Tibial nerve (tissue), 4 donors: ENCODE measurements at regions not wholly inside any gene's neighbourhood (a gene's known extent, or its start where the extent isn't known, plus 50 kb on each side); places are given as distances from the start of the nearest gene placed in this dataset.

Experiments used
- DNase-seq, 2 donors: peaks; one replicate each; pipeline ENCODE4 v3.0.0-alpha.2; 2019; ENCODE audit warnings: low spot score in 2 of 2
- H3K27ac ChIP-seq, 4 donors: fragments of 200-600 bp; sonication (generic) in 3 of 4; one replicate each; pipeline ENCODE4 v1.5.1; 2017 to 2019; ENCODE audit warnings: mild to moderate bottlenecking in 1 of 4
- H3K27me3 ChIP-seq, 2 donors: fragments of 200-600 bp; sonication (generic) in 1 of 2; one replicate each; pipeline versions ENCODE4 v1.5.1 to v1.6.0; 2017 to 2019
- H3K36me3 ChIP-seq, 3 donors: fragments of 200-600 bp; sonication (generic); one replicate each; pipeline ENCODE4 v1.5.1; 2018 to 2019
- H3K4me1 ChIP-seq, 4 donors: fragments of 200-600 bp; sonication (generic) in 3 of 4; one replicate each; pipeline ENCODE4 v1.5.1; 2017 to 2019
- H3K4me3 ChIP-seq, 4 donors: fragments of 200-600 bp; sonication (generic) in 3 of 4; one replicate each; pipeline ENCODE4 v1.5.1; 2017 to 2019; ENCODE audit warnings: mild to moderate bottlenecking in 1 of 4, moderate library complexity in 1 of 4
- H3K9me3 ChIP-seq, 4 donors: fragments of 200-600 bp; sonication (generic) in 3 of 4; one replicate each; pipeline ENCODE4 v1.5.1; 2017 to 2019
- CTCF ChIP-seq, 5 experiments: fragments of 200-600 bp in 3 of 5; fragments of 450-650 bp in 2 of 5; sonication (generic) in 3 of 5; IDR thresholded peaks; one replicate each; pipeline ENCODE4 v1.5.1; 2016 to 2019; ENCODE audit warnings: antibody characterized with exemption in 5 of 5, mild to moderate bottlenecking in 3 of 5, moderate library complexity in 2 of 5
- EP300 ChIP-seq, 2 donors: sonication (generic); formaldehyde crosslinking; IDR thresholded peaks; one replicate each; pipeline ENCODE4 v1.6.1; 2017; ENCODE audit warnings: antibody characterized with exemption in 2 of 2, mild to moderate bottlenecking in 1 of 2
- POLR2A ChIP-seq, 2 donors: fragments of 450-650 bp; IDR thresholded peaks; one replicate each; pipeline ENCODE4 v1.6.1; 2017; ENCODE audit warnings: antibody characterized with exemption in 2 of 2, mild to moderate bottlenecking in 2 of 2, moderate library complexity in 2 of 2
- WGBS, 2 donors: methylation state at CpG; one replicate each; pipeline ENCODE4 v1.1.5; 2018; 5-methylcytosine and 5-hydroxymethylcytosine counted together

GRCh38 chr14:71289536-71289935, 382.3 kb downstream of the PCNX1 start:
- no peak for DNase-seq
- no peaks in the 10 kb centered on the region for H3K27me3 ChIP-seq
- WGBS, 2 donors = 87 to 98% methylated on average over 4 of the region's 4 CpGs
- TF ChIP-seq EP300 (IDR thresholded peaks at IDR 0.05) (no peak), CTCF (IDR thresholded peaks at IDR 0.05) (no peak), POLR2A (IDR thresholded peaks at IDR 0.05) (no peak)
- H3K4me3 ChIP-seq = no peak overlapping the region
- H3K9me3 ChIP-seq = peaks cover 0 to 4% (median 0%) of the 10 kb centered on the region in 4 donors
- no peak overlapping the region for H3K27ac ChIP-seq
- H3K4me1 ChIP-seq = peaks cover 0 to 16% (median 3%) of the 10 kb centered on the region in 4 donors
- no peaks in the 10 kb centered on the region for H3K36me3 ChIP-seq

- H3K27ac ChIP-seq = no peak overlapping the region
Observed at GRCh38 chr14:71290301-71290700, 383.0 kb downstream of the PCNX1 start.

GRCh38 chr14:71290960-71291466, 383.8 kb downstream of the PCNX1 start:
- 50 to 52% methylated on average over 4 of the region's 4 CpGs for WGBS, 2 donors

More at GRCh38 chr14:71290301-71290700, 383.0 kb downstream of the PCNX1 start:
- no peak for DNase-seq
- WGBS, 2 donors = 44 to 52% methylated on average over 6 of the region's 6 CpGs
- Histone ChIP-seq H3K4me3 (no peak overlapping the region), H3K27me3 (no peaks in the 10 kb centered on the region), H3K4me1 (peaks cover 0 to 16% (median 3%) of the 10 kb centered on the region in 4 donors), H3K9me3 (no peaks in the 10 kb centered on the region), H3K36me3 (no peaks in the 10 kb centered on the region)
- TF ChIP-seq EP300 (IDR thresholded peaks at IDR 0.05) (no peak), POLR2A (IDR thresholded peaks at IDR 0.05) (no peak), CTCF (IDR thresholded peaks at IDR 0.05) (no peak)

GRCh38 chr14:71296184-71296583, 388.9 kb downstream of the PCNX1 start:
- no peak for DNase-seq
- H3K36me3 ChIP-seq = no peaks in the 10 kb centered on the region
- no peaks in the 10 kb centered on the region for H3K27me3 ChIP-seq
- no peaks in the 10 kb centered on the region for H3K9me3 ChIP-seq
- H3K4me1 ChIP-seq = peaks cover 0 to 2% (median 0%) of the 10 kb centered on the region in 4 donors
- no peak overlapping the region for H3K4me3 ChIP-seq
- H3K27ac ChIP-seq = no peak overlapping the region
- TF ChIP-seq CTCF (IDR thresholded peaks at IDR 0.05) (no peak), POLR2A (IDR thresholded peaks at IDR 0.05) (no peak), EP300 (IDR thresholded peaks at IDR 0.05) (no peak)

More at GRCh38 chr14:71290960-71291466, 383.8 kb downstream of the PCNX1 start:
- Histone ChIP-seq H3K4me1 (peaks cover 0 to 16% (median 3%) of the 10 kb centered on the region in 4 donors), H3K27ac (peak overlapping the region in 2 of 4 donors; percentile 4 to 32), H3K9me3 (no peaks in the 10 kb centered on the region), H3K36me3 (no peaks in the 10 kb centered on the region), H3K27me3 (no peaks in the 10 kb centered on the region), H3K4me3 (no peak overlapping the region)
- no peak for DNase-seq
- TF ChIP-seq CTCF (IDR thresholded peaks at IDR 0.05) (no peak), POLR2A (IDR thresholded peaks at IDR 0.05) (no peak), EP300 (IDR thresholded peaks at IDR 0.05) (no peak)

GRCh38 chr14:71300566-71301330, 393.5 kb downstream of the PCNX1 start:
- TF ChIP-seq POLR2A (IDR thresholded peaks at IDR 0.05) (no peak), CTCF (IDR thresholded peaks at IDR 0.05) (no peak), EP300 (IDR thresholded peaks at IDR 0.05) (no peak)
- Histone ChIP-seq H3K27ac (no peak overlapping the region), H3K27me3 (no peaks in the 10 kb centered on the region), H3K4me3 (no peak overlapping the region), H3K36me3 (peaks cover 0 to 8% (median 0%) of the 10 kb centered on the region in 3 donors), H3K4me1 (no peaks in the 10 kb centered on the region), H3K9me3 (peaks cover 0 to 9% (median 0%) of the 10 kb centered on the region in 4 donors)
- 70 to 79% methylated on average over 5 of the region's 5 CpGs for WGBS, 2 donors
- DNase-seq = no peak
